A549 (cell line): ENCODE measurements at regions not wholly inside any gene's neighbourhood (a gene's known extent, or its start where the extent isn't known, plus 50 kb on each side); places are given as distances from the start of the nearest gene placed in this dataset.
A peak's percentile ranks its signal among the peaks of the same experiment; 100 is the strongest.

Experiments
- ATAC-seq, 2 experiments: fragments of 200-7000 bp in 1 of 2; fragments of >200 bp in 1 of 2; cut with Nextera tagmentation in 1 of 2; cut with Tn5 transposase in 1 of 2; 3 replicates each; pipeline versions ENCODE4 v1.8.0 to v1.9.1; 2018 to 2020; ENCODE audit warnings: mild to moderate bottlenecking in 1 of 2, moderate library complexity in 1 of 2
- CTCF ChIA-PET: fragments of 300-600 bp; sonication (Branson Sonifier 250); formaldehyde crosslinking; extraction: SDS; loops from one replicate; lab custom pipeline; 2021; ENCODE audit warnings: antibody characterized with exemption, inconsistent platforms; lab: Yijun Ruan, JAX
- POLR2A ChIA-PET: fragments of 350-600 bp; formaldehyde crosslinking; extraction: SDS; loops from one replicate; lab custom pipeline; 2021; ENCODE audit warnings: antibody characterized with exemption, inconsistent platforms; lab: Yijun Ruan, JAX
- DNase-seq, 2 experiments: peaks; one replicate each; pipeline versions ENCODE4 v3.0.0 to v3.0.0-alpha.2; 2011 to 2016; ENCODE audit warnings: low read depth in 1 of 2, low spot score in 1 of 2
- FAIRE-seq: peaks from 2 replicates; lab custom pipeline; 2011; peaks lifted over from hg19 to GRCh38; lab: Jason Lieb, UNC
- H3K27ac ChIP-seq, 2 experiments: fragments of >200 bp; sonication (Bioruptor Twin); formaldehyde crosslinking; 3 replicates each; pipeline ENCODE4 v1.5.1; 2016 to 2017
- H3K4me1 ChIP-seq: fragments of >200 bp; sonication (Bioruptor Twin); formaldehyde crosslinking; 3 replicates; pipeline ENCODE4 v1.6.1; 2016
- H3K4me2 ChIP-seq: fragments of >200 bp; sonication (Bioruptor Twin); formaldehyde crosslinking; 3 replicates; pipeline ENCODE4 v1.6.1; 2016
- H3K4me3 ChIP-seq: fragments of >200 bp; sonication (Bioruptor Twin); formaldehyde crosslinking; 3 replicates; pipeline ENCODE4 v1.5.1; 2016
- H3K9me3 ChIP-seq: fragments of >200 bp; sonication (Bioruptor Twin); formaldehyde crosslinking; 3 replicates; pipeline ENCODE4 v1.6.1; 2016
- CHD2 ChIP-seq: fragments of 150-350 bp; IDR thresholded peaks from 2 replicates; pipeline ENCODE4 v1.6.1; 2014; ENCODE audit warnings: low read length; ENCODE audit not compliant: partially characterized antibody
- CTCF ChIP-seq: fragments of >200 bp; sonication (Bioruptor Twin); formaldehyde crosslinking; IDR thresholded peaks from 3 replicates; pipeline ENCODE4 v1.5.1; 2016
- EP300 ChIP-seq, 2 experiments: fragments of >200 bp; sonication (Bioruptor Twin); formaldehyde crosslinking; IDR thresholded peaks; 2 replicates in 1 of 2; 3 replicates in 1 of 2; pipeline ENCODE4 v1.6.1; 2016 to 2017
- FOXS1 ChIP-seq: fragments of 250-450 bp; sonication (Bioruptor Pico); IDR thresholded peaks from 2 replicates; pipeline ENCODE4 v1.5.0; 2020; ENCODE audit warnings: mild to moderate bottlenecking, moderate library complexity
- HES2 ChIP-seq: fragments of >200 bp; sonication (Bioruptor Twin); formaldehyde crosslinking; IDR thresholded peaks from 2 replicates; pipeline ENCODE4 v1.6.1; 2016
- HEYL ChIP-seq: fragments of 250-450 bp; sonication (Bioruptor Pico); IDR thresholded peaks from 2 replicates; pipeline ENCODE4 v1.8.0; 2021; ENCODE audit warnings: mild to moderate bottlenecking, moderate library complexity
- HOXA7 ChIP-seq: fragments of 250-450 bp; sonication (Bioruptor Pico); IDR thresholded peaks from 2 replicates; pipeline ENCODE4 v1.5.0; 2020; ENCODE audit warnings: mild to moderate bottlenecking, moderate library complexity
- HOXB13 ChIP-seq: fragments of 250-450 bp; sonication (Bioruptor Pico); IDR thresholded peaks from 2 replicates; pipeline ENCODE4 v1.5.0; 2020; ENCODE audit warnings: low read depth, mild to moderate bottlenecking, moderate library complexity
- HOXB5 ChIP-seq: fragments of 250-450 bp; sonication (Bioruptor Pico); IDR thresholded peaks from 2 replicates; pipeline ENCODE4 v1.5.0; 2020; ENCODE audit warnings: mild to moderate bottlenecking, moderate library complexity
- JUN ChIP-seq, 2 experiments: fragments of >200 bp; sonication (Bioruptor Twin); formaldehyde crosslinking; IDR thresholded peaks; 2 replicates in 1 of 2; 3 replicates in 1 of 2; pipeline ENCODE4 v1.6.1; 2016 to 2017
- MAFK ChIP-seq: fragments of 450-650 bp; IDR thresholded peaks from 2 replicates; pipeline ENCODE4 v1.6.1; 2014; ENCODE audit not compliant: partially characterized antibody
- MAZ ChIP-seq: fragments of 150-350 bp; IDR thresholded peaks from 2 replicates; pipeline ENCODE4 v1.6.1; 2014; ENCODE audit warnings: antibody characterized with exemption, low read depth, low read length, borderline replicate concordance
- MYC ChIP-seq: IDR thresholded peaks from 2 replicates; pipeline ENCODE4 v1.6.1; 2012; ENCODE audit warnings: mild to moderate bottlenecking, inconsistent platforms, low read length, improper control_type of control experiment, borderline replicate concordance
- NR3C1 ChIP-seq: fragments of >200 bp; sonication (Bioruptor Twin); formaldehyde crosslinking; IDR thresholded peaks from 3 replicates; pipeline ENCODE4 v1.6.1; 2017
- RAD21 ChIP-seq, 2 experiments: fragments of >200 bp in 1 of 2; sonication (Bioruptor Twin) in 1 of 2; formaldehyde crosslinking in 1 of 2; IDR thresholded peaks in 1 of 2; conservative IDR thresholded peaks in 1 of 2; 2 replicates in 1 of 2; 3 replicates in 1 of 2; pipeline ENCODE4 v1.6.1; 2012 to 2018; ENCODE audit warnings: inconsistent platforms in 1 of 2
- RARB ChIP-seq: fragments of 250-450 bp; sonication (Bioruptor Pico); IDR thresholded peaks from 2 replicates; pipeline ENCODE4 v1.8.0; 2021; ENCODE audit warnings: mild to moderate bottlenecking, moderate library complexity
- RFX5 ChIP-seq: fragments of 450-650 bp; IDR thresholded peaks from 2 replicates; pipeline ENCODE4 v1.7.1; 2014; ENCODE audit warnings: antibody characterized with exemption, mild to moderate bottlenecking, moderate library complexity
- SREBF2 ChIP-seq: fragments of 450-650 bp; IDR thresholded peaks from 2 replicates; pipeline ENCODE4 v1.6.1; 2014; ENCODE audit warnings: mild to moderate bottlenecking, moderate library complexity
- TFCP2L1 ChIP-seq: fragments of 250-450 bp; sonication (Bioruptor Pico); IDR thresholded peaks from 2 replicates; pipeline ENCODE4 v1.5.0; 2021; ENCODE audit warnings: mild to moderate bottlenecking
- ZNF302 ChIP-seq: fragments of 250-450 bp; sonication (Bioruptor Pico); IDR thresholded peaks from 2 replicates; pipeline ENCODE4 v1.9.0; 2021; ENCODE audit warnings: inconsistent platforms, mild to moderate bottlenecking, moderate library complexity
- ZSCAN20 ChIP-seq: fragments of 250-450 bp; sonication (Bioruptor Pico); IDR thresholded peaks from 2 replicates; pipeline ENCODE4 v1.8.0; 2022; ENCODE audit warnings: mild to moderate bottlenecking, moderate library complexity
- WGBS: methylation state at CpG from one replicate; pipeline ENCODE4 v1.1.6; 2017; ENCODE audit errors: missing lambda C conversion rate; 5-methylcytosine and 5-hydroxymethylcytosine counted together

GRCh38 chr4:180557348-180557747 is 1685.9 kb upstream of the TENM3 start:
- FAIRE-seq (no peak), DNase-seq (peak in 1 of 2 experiments; percentile 0), ATAC-seq (no peak)
- no peaks in the 10 kb centered on the region for H3K9me3 ChIP-seq
- ChIA-PET CTCF (no interaction called here), POLR2A (no interaction called here)
- H3K27ac ChIP-seq: no peak overlapping the region
- H3K4me2 ChIP-seq: no peak overlapping the region
- 11% methylated on average over 3 of the region's 3 CpGs for WGBS
- H3K4me3 ChIP-seq: no peak overlapping the region
- TF ChIP-seq ZSCAN20 (CRISPR knock-in tag): no peak
- no peak for TF ChIP-seq NR3C1
- TF ChIP-seq CTCF: no peak
- no peak for TF ChIP-seq HEYL
- TF ChIP-seq HES2: no peak
- no peak for TF ChIP-seq CHD2
- TF ChIP-seq HOXB13 (CRISPR knock-in tag): no peak
- TF ChIP-seq SREBF2: no peak
- H3K4me1 ChIP-seq: no peaks in the 10 kb centered on the region

DNA sequence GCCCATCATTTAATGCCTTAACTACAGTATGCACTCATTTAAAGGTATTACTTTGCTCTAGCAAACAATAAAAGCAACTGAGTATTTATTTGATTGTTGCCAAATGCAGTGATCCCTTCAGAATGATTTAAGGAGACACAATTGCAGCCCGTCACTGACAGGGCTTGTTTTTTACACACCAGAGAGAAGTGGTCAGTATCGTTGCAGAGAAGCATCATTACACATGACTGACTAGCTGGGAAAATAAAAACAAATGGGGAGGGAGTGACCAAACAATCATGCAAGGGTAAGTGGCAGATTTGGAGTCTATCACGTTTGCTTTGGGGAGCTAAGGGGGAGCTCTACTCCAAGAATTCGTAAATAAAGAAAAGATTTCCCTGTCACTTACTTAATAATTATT is 1685.3 kb upstream of the TENM3 start:
- ATAC-seq (no peak), FAIRE-seq (no peak), DNase-seq (no peak)
- Histone ChIP-seq H3K9me3 (no peaks in the 10 kb centered on the region), H3K4me2 (no peak overlapping the region), H3K4me1 (no peaks in the 10 kb centered on the region), H3K27ac (no peak overlapping the region), H3K4me3 (no peak overlapping the region)
- no peak for TF ChIP-seq FOXS1 (CRISPR knock-in tag)
- TF ChIP-seq ZNF302 (CRISPR knock-in tag): no peak
- no peak for TF ChIP-seq MAZ
- no peak for TF ChIP-seq HOXA7 (CRISPR knock-in tag)
- 11% methylated on average over 4 of the region's 4 CpGs for WGBS
- ChIA-PET CTCF (no interaction called here), POLR2A (no interaction called here)

DNA sequence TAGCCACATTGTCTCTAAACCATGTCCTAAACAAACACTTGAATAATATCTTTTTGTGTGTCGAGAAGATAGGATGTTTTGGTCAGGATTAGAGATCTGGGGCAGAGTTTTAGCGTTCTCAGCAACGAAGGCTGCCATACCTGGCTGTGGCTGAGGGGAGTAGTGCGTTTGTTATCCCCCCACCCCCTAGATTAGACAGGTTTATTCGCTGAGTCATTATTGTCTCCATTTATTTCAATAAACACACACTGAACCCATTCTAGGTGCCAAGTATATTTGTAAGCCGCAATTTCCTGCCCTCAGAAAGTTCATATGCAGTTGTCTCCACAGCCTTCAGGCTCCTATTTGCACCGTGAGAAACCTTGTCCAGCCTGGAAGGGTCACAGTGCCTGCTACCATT is 1684.8 kb upstream of the TENM3 start:
- Histone ChIP-seq H3K4me2 (no peak overlapping the region), H3K4me1 (no peaks in the 10 kb centered on the region), H3K9me3 (no peaks in the 10 kb centered on the region), H3K4me3 (no peak overlapping the region), H3K27ac (no peak overlapping the region)
- DNase-seq (no peak), FAIRE-seq (no peak), ATAC-seq (no peak)
- TF ChIP-seq RAD21 (conservative IDR thresholded peaks at IDR 0.05 in 1 of 2, IDR thresholded peaks at IDR 0.05 in 1 of 2) (no peak), RARB (CRISPR knock-in tag) (no peak), MAFK (peak; percentile 1), MYC (no peak)
- ChIA-PET CTCF (no interaction called here), POLR2A (no interaction called here)
- WGBS: 2% methylated on average over 7 of the region's 7 CpGs

GRCh38 chr4:180560896-180561295 is 1682.3 kb upstream of the TENM3 start:
- ChIA-PET CTCF (no interaction called here), POLR2A (no interaction called here)
- no peak for TF ChIP-seq TFCP2L1 (CRISPR knock-in tag)
- TF ChIP-seq RFX5: no peak
- no peak for TF ChIP-seq JUN (IDR thresholded peaks at IDR 0.05)
- no peak for TF ChIP-seq HOXB5
- TF ChIP-seq EP300 (IDR thresholded peaks at IDR 0.05): no peak
- no peak for TF ChIP-seq MAZ
- TF ChIP-seq RAD21 (conservative IDR thresholded peaks at IDR 0.05 in 1 of 2, IDR thresholded peaks at IDR 0.05 in 1 of 2): no peak
- H3K4me1 ChIP-seq: no peaks in the 10 kb centered on the region
- no peak overlapping the region for H3K4me3 ChIP-seq
- H3K4me2 ChIP-seq: no peak overlapping the region
- H3K9me3 ChIP-seq: no peaks in the 10 kb centered on the region
- ATAC-seq (no peak), FAIRE-seq (no peak), DNase-seq (no peak)
- WGBS: 25% methylated on average over 2 of the region's 2 CpGs
- no peak overlapping the region for H3K27ac ChIP-seq
